ENCODE measurements at regions not wholly inside any gene's neighbourhood (a gene's known extent, or its start where the extent isn't known, plus 50 kb on each side); places are given as distances from the start of the nearest gene placed in this dataset.

- TF ChIP-seq POLR2A (IDR thresholded peaks at IDR 0.05) (no peak), CTCF (IDR thresholded peaks at IDR 0.05) (no peak), POLR2AphosphoS5 (IDR thresholded peaks at IDR 0.05) (no peak)
Measured at GRCh38 chr6:156725712-156726111, 51.5 kb upstream of the ARID1B start.

Data from prostate gland (tissue), 2 donors.